ENCODE measurements at regions not wholly inside any gene's neighbourhood (a gene's known extent, or its start where the extent isn't known, plus 50 kb on each side); places are given as distances from the start of the nearest gene placed in this dataset.

GRCh38 chrX:45900766-45901615 is 644.2 kb downstream of the ZNF674 start:
- CTCF ChIA-PET, result no interaction called here
- Histone ChIP-seq H2BK15ac (ENCODE audit: low read depth, low read length) (no peak overlapping the region), H3K56ac (ENCODE audit: extremely low read depth, insufficient read depth, low read length) (no peak overlapping the region), H3K9me1 (ENCODE audit: insufficient read depth, low read length) (no peaks in the 10 kb centered on the region), H3K4me1 (ENCODE audit: control insufficient read depth, insufficient read depth, low read length) (no peaks in the 10 kb centered on the region), H4K91ac (ENCODE audit: insufficient read depth, low read depth, low read length) (no peak overlapping the region), H3K14ac (replicated peaks; ENCODE audit: low read depth, low read length) (no peak overlapping the region), H2AFZ (replicated peaks; ENCODE audit: low read length, poor library complexity) (no peak overlapping the region), H3K4me2 (ENCODE audit: low read depth, low read length) (no peak overlapping the region), H3K27me3 (ENCODE audit: control insufficient read depth, insufficient read depth, low read length) (peaks cover 22% of the 10 kb centered on the region), H2AK5ac (ENCODE audit: low read depth, low read length) (no peak overlapping the region), H3K4ac (ENCODE audit: low read depth, low read length) (no peak overlapping the region), H3K9ac (ENCODE audit: low read depth, low read length) (no peak overlapping the region), H3K4me3 (ENCODE audit: insufficient read depth, low read depth, low read length) (no peak overlapping the region), H3K23ac (ENCODE audit: low read depth, low read length) (no peak overlapping the region), H3K36me3 (ENCODE audit: control insufficient read depth, insufficient read depth, low read length) (no peaks in the 10 kb centered on the region), H4K8ac (ENCODE audit: low read depth in 2 of 2, low read length in 2 of 2) (no peak overlapping the region), H2BK20ac (ENCODE audit: low read depth, low read length) (no peak overlapping the region), H3K18ac (ENCODE audit: low read depth, low read length) (no peak overlapping the region), H2BK120ac (ENCODE audit: low read depth, low read length) (no peak overlapping the region), H3K79me1 (ENCODE audit: low read depth in 1 of 2, low read length in 2 of 2) (no peaks in the 10 kb centered on the region), H3K9me3 (ENCODE audit: control insufficient read depth, insufficient read depth, low read length) (no peaks in the 10 kb centered on the region), H4K5ac (ENCODE audit: low read depth, low read length) (no peak overlapping the region), H3K27ac (ENCODE audit: insufficient read depth, low read length) (no peak overlapping the region), H2BK5ac (ENCODE audit: low read depth, low read length, poor library complexity, severe bottlenecking) (no peak overlapping the region), H2AK9ac (replicated peaks; ENCODE audit: low read depth, low read length, poor library complexity) (no peak overlapping the region), H4K20me1 (ENCODE audit: insufficient read depth, low read length) (no peaks in the 10 kb centered on the region)
- dilution Hi-C loops (cut with HindIII; ENCODE audit: low sequenced_read_pairs, unreplicated experiment) (no loop called here), in situ Hi-C loops (cut with MboI; ENCODE audit: low sequenced_read_pairs) (no loop called here), intact Hi-C loops (cut with micrococcal nuclease) (no loop called here)
- BruUV-seq (replicated peaks), result no TSS peak
- TF ChIP-seq BHLHE40 (IDR thresholded peaks at IDR 0.05; ENCODE audit: low read depth, low read length), result no peak
- no peak for TF ChIP-seq MAFK (IDR thresholded peaks at IDR 0.05; ENCODE audit: low read depth, low read length)
- TF ChIP-seq, protein P1, sequence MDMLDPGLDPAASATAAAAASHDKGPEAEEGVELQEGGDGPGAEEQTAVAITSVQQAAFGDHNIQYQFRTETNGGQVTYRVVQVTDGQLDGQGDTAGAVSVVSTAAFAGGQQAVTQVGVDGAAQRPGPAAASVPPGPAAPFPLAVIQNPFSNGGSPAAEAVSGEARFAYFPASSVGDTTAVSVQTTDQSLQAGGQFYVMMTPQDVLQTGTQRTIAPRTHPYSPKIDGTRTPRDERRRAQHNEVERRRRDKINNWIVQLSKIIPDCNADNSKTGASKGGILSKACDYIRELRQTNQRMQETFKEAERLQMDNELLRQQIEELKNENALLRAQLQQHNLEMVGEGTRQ (IDR thresholded peaks at IDR 0.05; ENCODE audit: low read depth, low read length), result no peak
- no peak for TF ChIP-seq CEBPB (IDR thresholded peaks at IDR 0.05; ENCODE audit: low read depth, low read length)
- TF ChIP-seq SMC3 (IDR thresholded peaks at IDR 0.05; ENCODE audit: low read depth, low read length), result no peak
- no peak for TF ChIP-seq NFE2L2 (IDR thresholded peaks at IDR 0.05; ENCODE audit: low read depth, low read length)
- TF ChIP-seq CTCF (conservative IDR thresholded peaks at IDR 0.05; ENCODE audit: low read depth, low read length), result no peak
- no peak for TF ChIP-seq RCOR1 (IDR thresholded peaks at IDR 0.05; ENCODE audit: insufficient replicate concordance, low read length)
- no peak for TF ChIP-seq RAD21 (IDR thresholded peaks at IDR 0.05; ENCODE audit: low read length)
- no peak for TF ChIP-seq FOS (IDR thresholded peaks at IDR 0.05; ENCODE audit: low read depth, low read length)
- no peak for TF ChIP-seq POLR2A (IDR thresholded peaks at IDR 0.05; ENCODE audit: low read depth, low read length)
- no CpG with 5 or more reads among the region's 9 CpGs for WGBS, 2 experiments (ENCODE audit: extremely low coverage in 2 of 2, insufficient read length in 1 of 2)
- peak; percentile 40; the same call in 1 of the 2 replicates for ATAC-seq (ENCODE audit: low read depth)
- DNase-seq, result no peak
- POLR2A ChIA-PET (ENCODE audit: unreplicated experiment), result no interaction called here

All from IMR-90 (cell line).